ENCODE measurements at regions not wholly inside any gene's neighbourhood (a gene's known extent, or its start where the extent isn't known, plus 50 kb on each side); places are given as distances from the start of the nearest gene placed in this dataset.
"Not testable (repeated sequence)": the region's sequence is repeated elsewhere in the genome, so short reads cannot be mapped to it uniquely, and the experiment has no call there.

DNA sequence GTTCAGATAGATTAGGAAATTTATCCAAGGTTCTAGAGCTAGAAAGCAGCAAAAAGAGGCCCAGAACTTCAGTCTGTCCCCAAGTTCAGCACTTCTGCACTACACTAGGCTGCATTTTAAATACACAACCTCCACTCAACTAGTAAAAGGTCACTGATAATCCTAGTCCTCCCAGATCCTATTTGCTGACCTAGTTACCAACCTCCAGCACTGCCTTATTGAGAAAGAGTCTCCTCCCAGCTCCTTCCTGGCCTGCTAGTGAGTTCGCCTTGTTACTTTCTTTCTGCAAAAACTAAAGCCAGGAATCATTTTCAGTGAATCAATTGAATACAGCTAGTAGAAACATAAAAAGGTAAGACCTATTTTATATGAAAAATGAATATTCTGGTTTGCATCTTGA lies 84.1 kb upstream of the ZNF800 start:
- WGBS, 4 donors = 64 to 73% (median 70%) methylated on average over 1 of the region's 1 CpG
- no peak overlapping the region for H3K27ac ChIP-seq
- ATAC-seq = no peak

DNA sequence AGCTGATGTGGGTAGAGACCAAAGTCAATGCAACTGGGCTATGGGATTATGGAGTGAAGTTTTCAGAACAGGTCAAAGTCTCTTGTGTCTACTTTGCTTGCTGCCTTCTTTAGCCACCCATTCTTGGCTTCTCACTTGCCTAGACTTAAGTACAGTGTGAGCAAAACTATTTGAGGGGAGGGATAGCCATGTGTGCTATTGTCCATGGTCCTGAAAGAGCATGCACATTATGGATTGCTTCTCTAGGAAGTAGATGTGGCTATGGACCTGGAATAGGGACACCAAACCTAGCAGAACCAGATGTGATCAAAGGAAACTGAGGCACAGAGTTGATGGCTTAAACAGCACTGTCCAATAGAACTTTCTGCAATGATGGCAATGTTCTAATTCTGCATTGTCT lies 81.9 kb upstream of the ZNF800 start:
- ATAC-seq = no peak
- no peak for DNase-seq
- no peaks in the 10 kb centered on the region for H3K36me3 ChIP-seq
- H3K4me3 ChIP-seq = no peak overlapping the region
- intact Hi-C loops (cut with DNase I) = no loop called here
- H3K4me1 ChIP-seq = no peaks in the 10 kb centered on the region
- H3K27me3 ChIP-seq = peaks cover 0 to 12% (median 0%) of the 10 kb centered on the region in 9 donors
- no peak overlapping the region for H3K27ac ChIP-seq
- no peaks in the 10 kb centered on the region for H3K9me3 ChIP-seq
- no peak for TF ChIP-seq POLR2A (IDR thresholded peaks at IDR 0.05)
- TF ChIP-seq, protein P1, sequence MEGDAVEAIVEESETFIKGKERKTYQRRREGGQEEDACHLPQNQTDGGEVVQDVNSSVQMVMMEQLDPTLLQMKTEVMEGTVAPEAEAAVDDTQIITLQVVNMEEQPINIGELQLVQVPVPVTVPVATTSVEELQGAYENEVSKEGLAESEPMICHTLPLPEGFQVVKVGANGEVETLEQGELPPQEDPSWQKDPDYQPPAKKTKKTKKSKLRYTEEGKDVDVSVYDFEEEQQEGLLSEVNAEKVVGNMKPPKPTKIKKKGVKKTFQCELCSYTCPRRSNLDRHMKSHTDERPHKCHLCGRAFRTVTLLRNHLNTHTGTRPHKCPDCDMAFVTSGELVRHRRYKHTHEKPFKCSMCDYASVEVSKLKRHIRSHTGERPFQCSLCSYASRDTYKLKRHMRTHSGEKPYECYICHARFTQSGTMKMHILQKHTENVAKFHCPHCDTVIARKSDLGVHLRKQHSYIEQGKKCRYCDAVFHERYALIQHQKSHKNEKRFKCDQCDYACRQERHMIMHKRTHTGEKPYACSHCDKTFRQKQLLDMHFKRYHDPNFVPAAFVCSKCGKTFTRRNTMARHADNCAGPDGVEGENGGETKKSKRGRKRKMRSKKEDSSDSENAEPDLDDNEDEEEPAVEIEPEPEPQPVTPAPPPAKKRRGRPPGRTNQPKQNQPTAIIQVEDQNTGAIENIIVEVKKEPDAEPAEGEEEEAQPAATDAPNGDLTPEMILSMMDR (IDR thresholded peaks at IDR 0.05) = no peak

More for the DNA sequence above, 84.1 kb upstream of the ZNF800 start:
- Histone ChIP-seq H3K4me3 (no peak overlapping the region), H3K4me1 (no peaks in the 10 kb centered on the region), H3K9me3 (no peaks in the 10 kb centered on the region), H3K27me3 (peaks cover 0 to 16% (median 2%) of the 10 kb centered on the region in 9 donors), H3K36me3 (no peaks in the 10 kb centered on the region)
- intact Hi-C loops (cut with DNase I) = no loop called here
- no peak for DNase-seq
- TF ChIP-seq, protein P1 (IDR thresholded peaks at IDR 0.05) = no peak
- TF ChIP-seq POLR2A (IDR thresholded peaks at IDR 0.05) = no peak

DNA sequence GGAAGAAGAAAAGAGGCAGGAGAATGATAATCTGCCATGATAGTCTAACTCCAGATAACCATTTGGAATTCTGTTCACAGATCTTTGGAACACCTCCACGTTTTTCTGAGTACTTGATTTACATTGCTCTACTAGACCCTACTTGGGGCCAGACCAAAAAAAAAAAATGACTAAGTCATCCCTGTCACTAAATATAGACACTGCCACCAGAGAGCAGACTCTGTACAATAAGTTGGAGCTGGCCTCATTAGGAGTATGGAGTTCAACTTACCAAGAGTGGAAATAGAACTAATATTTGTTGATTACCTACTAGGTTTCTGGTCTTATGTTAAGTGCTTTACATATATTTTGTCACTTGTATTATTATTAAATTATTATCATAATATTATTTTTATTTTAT lies 80.9 kb upstream of the ZNF800 start:
- Histone ChIP-seq H3K36me3 (no peaks in the 10 kb centered on the region), H3K4me3 (no peak overlapping the region), H3K4me1 (no peaks in the 10 kb centered on the region), H3K27me3 (peaks cover 0 to 4% (median 0%) of the 10 kb centered on the region in 9 donors), H3K9me3 (no peaks in the 10 kb centered on the region), H3K27ac (no peak overlapping the region)
- no peak for TF ChIP-seq POLR2A (IDR thresholded peaks at IDR 0.05)
- TF ChIP-seq, protein P1 (IDR thresholded peaks at IDR 0.05) = no peak
- 0 to 3% (median 2%) methylated on average over 1 of the region's 1 CpG for WGBS, 4 donors
- DNase-seq = no peak
- intact Hi-C loops (cut with DNase I) = no loop called here
- ATAC-seq = no peak

DNA sequence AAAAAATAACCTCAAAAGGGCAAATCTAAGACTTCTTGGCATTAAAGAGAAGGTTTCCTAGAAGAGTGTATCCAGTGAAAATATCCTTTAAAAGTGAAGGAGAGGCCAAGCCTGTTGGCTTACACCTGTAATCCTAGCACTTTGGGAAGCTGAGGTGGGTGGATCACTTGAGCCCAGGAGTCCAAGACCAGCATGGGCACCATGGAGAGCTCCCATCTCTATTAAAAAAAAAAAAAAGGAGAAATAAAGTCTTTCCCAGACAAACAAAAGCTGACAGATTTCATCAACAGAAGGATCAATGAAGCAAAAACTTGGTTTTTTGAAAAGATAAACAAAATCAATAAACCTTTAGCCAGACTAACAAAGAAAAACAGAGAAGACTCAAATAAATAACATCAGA lies 67.6 kb upstream of the ZNF800 start:
- H3K36me3 ChIP-seq = no peaks in the 10 kb centered on the region
- TF ChIP-seq, protein P1 (IDR thresholded peaks at IDR 0.05) = no peak
- no peak for TF ChIP-seq POLR2A (IDR thresholded peaks at IDR 0.05)
- intact Hi-C loops (cut with DNase I) = no loop called here

DNA sequence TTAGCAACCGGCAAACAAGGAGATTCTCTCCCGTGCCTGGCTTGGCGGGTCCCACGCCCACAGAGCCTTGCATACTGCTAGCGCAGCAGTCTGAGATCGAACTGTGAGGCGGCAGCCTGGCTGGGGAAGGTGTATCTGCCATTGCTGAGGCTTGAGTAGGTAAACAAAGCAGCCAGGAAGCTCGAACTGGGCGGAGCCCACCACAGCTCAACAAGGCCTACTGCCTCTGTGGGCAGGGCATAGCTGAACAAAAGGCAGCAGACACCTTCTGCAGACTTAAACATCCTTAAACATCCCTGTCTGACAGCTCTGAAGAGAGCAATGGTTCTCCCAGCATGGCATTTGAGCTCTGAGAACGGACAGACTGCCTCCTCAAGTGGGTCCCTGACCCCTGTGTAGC lies 58.8 kb upstream of the ZNF800 start:
- H3K4me1 ChIP-seq; ATAC-seq; intact Hi-C loops (cut with DNase I); H3K27ac ChIP-seq; H3K36me3 ChIP-seq; H3K4me3 ChIP-seq; DNase-seq; H3K27me3 ChIP-seq: not testable (repeated sequence)
- 70 to 74% (median 71%) methylated on average over 6 to 10 of the region's 10 CpGs for WGBS, 4 donors
- H3K9me3 ChIP-seq = peaks cover 0 to 22% (median 9%) of the 10 kb centered on the region in 12 donors

More for the DNA sequence above, 67.6 kb upstream of the ZNF800 start:
- Histone ChIP-seq H3K4me3 (no peak overlapping the region), H3K4me1 (no peaks in the 10 kb centered on the region), H3K27ac (no peak overlapping the region), H3K9me3 (peaks cover 0 to 30% (median 5%) of the 10 kb centered on the region in 12 donors), H3K27me3 (no peaks in the 10 kb centered on the region)
- ATAC-seq (no peak), DNase-seq (no peak)
